ENCODE measurements at regions not wholly inside any gene's neighbourhood (a gene's known extent, or its start where the extent isn't known, plus 50 kb on each side); places are given as distances from the start of the nearest gene placed in this dataset.
"Not testable (repeated sequence)": the region's sequence is repeated elsewhere in the genome, so short reads cannot be mapped to it uniquely, and the experiment has no call there.

DNA sequence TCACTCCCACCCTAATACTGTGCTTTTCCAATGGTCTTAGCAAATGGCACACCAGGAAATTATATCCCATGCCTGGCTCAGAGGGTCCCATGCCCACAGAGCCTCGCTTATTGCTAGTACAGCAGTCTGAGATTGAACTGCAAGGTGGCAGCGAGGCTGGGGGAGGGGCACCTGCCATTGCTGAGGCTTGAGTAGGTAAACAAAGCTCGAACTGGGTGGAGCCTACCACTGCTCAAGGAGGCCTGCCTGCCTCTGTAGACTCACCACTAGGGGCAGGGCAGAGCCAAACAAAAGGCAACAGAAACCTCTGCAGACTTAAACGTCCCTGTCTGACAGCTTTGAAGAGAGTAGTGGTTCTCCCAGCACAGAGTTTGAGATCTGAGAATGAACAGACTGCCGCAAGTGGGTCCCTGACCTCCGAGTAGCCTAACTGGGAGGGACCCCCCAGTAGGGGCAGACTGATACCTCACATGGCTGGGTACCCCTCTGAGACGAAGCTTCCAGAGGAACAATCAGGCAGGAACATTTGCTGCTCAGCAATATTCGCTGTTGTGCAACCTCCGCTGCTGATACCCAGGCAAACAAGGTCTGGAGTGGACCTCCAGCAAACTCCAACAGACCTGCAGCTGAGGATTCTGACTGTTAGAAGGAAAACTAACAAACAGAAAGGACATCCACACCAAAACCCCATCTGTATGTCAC, 150.7 kb upstream of the FOXA2 start:
- DNase-seq (ENCODE audit: low read depth in 2 of 2), result not testable (repeated sequence)

DNA sequence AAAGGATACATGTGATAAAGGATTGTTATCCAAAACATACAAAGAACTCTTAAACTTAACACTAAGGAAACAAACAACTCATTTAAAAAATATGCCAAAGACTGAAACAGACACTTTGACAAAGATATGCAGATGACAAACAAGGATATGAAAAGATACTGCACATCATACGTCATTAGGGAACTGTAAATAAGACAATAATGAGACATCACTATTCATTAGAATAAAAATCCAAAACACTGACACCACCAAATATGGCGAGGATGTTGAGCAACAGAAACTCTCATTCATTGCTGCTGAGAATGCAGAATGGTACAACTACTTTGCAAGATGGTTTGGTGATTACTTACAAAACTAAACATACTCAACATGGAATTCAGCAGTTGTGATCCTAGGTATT, 156.5 kb upstream of the FOXA2 start:
- DNase-seq (ENCODE audit: low read depth in 2 of 2), result no peak

DNA sequence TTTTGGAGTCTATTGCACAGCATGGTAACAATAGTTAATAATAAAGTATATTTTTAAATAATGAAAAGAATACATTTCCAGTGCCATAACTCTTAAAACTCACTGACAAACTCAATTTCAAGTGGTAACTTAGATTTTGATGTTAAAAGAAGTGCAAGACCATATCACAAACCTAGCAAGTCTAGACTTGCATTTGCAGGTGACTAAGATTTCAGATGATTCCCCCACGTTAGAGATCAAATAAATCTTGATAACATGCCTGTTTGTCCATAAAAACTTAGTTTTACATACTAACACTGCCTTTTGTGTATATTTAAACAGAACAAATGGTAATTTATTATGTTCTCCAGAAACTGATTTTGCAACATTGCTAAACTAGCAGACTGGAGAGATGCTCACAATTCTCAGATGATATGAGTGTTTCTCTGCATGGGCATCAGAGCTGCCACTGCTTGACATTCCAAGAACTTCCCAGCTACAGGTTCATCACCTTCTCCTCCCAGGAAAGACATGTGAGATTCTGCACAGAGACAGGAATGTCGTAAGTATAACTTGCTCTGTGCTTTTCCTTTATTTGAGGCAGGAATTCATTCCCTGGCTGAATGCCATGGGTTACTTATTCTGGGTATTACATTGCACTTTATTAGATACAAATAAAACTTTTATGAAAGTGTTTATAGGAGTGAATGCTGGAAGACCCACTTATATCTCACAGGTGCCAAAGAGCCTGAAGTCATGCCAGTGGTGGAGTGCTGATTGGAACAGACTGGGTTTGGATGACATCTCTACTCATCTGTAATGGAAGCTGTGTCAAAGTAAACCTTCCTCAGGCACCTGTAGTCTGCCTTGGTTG, 160.2 kb upstream of the FOXA2 start:
- DNase-seq (ENCODE audit: low read depth in 2 of 2), result no peak

DNA sequence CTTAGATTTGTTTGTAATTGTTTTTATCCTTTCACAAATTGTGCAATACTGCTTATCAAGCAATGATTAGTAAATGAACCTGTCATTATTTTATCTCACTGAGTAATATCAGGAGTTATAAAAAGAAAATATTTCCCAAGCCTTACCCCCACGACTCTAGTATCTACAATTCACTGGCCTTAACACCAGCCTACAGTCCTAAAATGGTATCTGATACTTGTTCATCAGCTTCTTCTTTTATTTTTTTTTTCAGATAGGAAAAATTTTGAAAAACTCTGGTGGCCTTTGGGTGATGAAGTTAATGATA, 160.8 kb upstream of the FOXA2 start:
- no peak for DNase-seq (ENCODE audit: low read depth in 2 of 2)

DNA sequence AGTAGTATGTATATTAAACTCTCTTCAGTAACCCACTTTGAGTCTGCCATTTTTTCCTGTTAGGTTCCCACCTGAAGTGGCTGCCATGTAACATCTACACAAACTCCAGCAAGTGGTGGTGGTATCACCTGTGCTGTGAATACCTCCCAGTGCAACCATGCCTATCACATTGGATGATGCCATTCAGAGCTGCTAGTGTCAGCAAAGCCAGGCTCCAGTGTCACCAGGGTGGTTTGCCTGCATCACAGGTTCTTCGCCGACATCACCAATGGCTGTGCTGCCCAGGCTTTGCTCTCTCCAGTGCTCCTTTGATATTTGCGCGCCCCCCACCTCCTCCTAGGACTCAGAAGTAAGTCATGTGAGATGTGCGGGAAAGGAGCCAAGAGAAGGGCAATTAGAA, 162.6 kb upstream of the FOXA2 start:
- DNase-seq (ENCODE audit: low read depth in 2 of 2), result no peak

DNA sequence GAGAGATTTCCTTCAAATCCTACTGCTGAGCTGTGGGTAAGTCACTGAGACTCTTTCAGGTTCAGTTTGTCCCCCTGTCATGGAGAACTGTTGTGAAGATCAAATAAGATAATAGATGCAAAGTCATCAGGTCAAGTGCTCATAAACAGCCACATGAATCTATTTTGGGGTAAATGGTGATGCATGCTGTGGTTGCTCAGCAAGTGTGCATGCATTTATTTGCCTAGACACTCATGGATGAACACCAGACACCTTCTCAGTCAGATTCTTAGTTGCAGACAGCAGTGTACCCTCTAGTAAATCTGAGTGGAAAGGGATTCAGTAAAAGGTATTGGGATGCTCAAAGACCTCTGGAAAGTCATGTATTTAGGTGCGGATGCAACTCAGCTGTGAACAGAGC, 168.0 kb upstream of the FOXA2 start:
- no peak for DNase-seq (ENCODE audit: low read depth in 2 of 2)

DNA sequence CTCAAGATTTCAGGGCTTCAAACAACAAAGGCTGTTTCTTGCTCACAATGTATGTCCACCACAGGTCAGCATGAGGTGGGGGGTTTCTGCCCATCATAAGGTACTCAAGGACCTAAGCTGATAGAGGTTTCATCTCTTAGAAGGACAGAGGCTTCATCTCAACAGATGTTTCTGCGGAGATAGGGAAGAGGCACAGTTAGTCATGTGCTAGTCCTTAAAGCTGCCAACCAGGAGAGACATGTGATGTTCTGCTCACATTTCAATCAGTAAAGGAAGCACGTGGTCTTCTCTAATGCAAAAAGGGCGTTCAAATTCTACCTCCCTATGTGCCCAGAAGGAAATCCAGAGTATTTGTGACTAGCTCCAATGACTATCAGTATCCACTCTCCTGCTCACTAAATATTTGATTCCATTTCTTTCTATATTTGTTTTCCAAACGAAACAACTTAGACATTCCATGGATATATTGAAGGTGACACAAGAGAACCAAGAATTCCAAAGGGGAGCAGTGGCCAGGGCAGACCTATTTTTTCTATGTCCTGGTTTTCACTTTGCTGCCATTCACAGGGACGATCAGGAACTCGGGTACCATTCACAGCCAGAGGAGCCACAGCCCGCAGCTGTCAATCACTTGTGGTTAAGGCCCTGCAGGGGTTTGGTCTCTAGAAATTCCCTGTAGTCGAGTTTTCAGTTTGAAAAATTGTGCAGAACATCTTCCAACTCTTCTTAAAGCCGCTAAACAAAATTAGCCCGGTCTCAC, 173.2 kb upstream of the FOXA2 start:
- no peak for DNase-seq (ENCODE audit: low read depth in 2 of 2)

DNA sequence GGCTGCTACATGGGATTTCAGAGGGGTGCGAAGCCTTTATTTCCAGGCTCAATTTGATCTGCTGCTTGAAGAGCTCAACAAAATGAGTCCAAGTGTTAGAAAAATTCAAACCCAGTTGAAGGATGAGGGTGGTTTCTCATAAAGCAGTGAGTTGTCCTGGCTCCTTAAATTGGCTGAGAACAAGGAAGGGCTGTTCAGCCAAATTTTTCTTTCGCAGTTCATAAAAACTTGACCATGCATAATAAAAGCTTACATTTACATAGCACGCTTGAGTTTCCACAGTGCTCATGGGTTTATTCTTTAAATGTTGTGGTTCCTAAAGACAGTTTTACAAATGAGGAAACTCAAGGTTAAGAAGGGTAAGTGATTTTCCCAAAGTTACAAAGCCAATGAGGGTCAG, 174.4 kb upstream of the FOXA2 start:
- DNase-seq (ENCODE audit: low read depth in 2 of 2), result no peak

DNA sequence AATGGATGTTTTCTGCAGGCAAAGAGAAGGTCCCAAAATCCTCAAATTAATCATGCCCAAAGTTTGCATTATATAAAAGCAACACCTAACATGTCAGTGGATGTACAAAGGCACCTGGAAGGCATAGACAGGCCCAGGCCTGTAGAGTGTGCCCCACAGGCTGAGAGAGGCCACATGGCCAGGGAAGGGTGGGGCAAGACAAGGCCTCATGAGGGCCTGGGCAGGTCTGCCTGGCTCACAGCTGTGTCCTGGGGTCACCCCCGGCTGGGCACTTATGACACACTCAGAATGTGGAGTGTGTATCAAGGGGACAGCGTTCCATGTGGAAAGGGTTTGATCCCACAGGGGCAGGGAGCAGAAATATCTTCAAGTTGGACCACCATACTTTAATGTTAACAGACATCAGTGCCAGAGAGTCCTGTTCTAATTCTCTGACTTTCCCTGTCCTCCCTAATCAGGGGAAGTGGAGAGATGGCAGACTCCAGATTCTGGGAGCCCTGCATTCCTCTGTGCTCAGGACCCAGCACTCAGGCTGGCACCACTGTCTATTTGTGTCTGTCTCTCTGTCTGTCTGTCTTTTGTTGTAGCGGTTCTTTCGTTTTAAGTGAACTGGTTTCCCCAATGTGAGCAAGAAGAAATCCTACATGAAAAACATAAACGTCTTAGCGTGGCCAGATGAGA, 178.3 kb upstream of the FOXA2 start:
- no peak for DNase-seq (ENCODE audit: low read depth in 2 of 2)

DNA sequence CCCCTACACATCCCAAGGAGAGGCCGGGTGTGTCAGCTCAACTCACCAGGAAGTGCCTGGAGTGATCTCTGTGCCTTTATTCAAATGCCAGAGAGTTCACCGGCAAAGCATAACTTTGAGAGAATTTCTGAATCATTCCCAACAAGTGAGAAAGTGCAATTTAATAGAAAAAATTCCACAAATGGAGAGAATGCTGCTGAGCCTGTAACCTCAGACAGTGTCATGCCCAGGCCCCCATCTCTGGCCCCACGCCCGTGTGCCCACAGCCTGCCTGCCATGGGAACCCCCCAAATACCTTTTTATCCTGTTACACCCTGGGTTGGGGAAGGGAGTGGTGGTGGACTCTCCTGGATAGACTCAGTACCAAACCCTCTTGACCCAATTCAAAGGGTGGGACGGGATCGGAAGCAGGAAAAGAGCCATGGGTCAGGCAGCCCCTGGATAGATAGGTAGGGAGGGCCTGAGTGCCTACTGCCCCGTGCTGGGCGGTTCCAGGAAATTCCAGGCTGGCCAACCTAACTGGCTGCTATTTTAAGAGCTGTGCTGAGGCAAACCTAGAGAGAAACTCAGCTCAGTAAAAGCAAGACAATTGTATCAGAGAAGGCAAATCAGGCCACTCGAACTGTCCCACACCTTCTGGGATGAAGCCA, 179.0 kb upstream of the FOXA2 start:
- no peak for DNase-seq (ENCODE audit: low read depth in 2 of 2)

DNA sequence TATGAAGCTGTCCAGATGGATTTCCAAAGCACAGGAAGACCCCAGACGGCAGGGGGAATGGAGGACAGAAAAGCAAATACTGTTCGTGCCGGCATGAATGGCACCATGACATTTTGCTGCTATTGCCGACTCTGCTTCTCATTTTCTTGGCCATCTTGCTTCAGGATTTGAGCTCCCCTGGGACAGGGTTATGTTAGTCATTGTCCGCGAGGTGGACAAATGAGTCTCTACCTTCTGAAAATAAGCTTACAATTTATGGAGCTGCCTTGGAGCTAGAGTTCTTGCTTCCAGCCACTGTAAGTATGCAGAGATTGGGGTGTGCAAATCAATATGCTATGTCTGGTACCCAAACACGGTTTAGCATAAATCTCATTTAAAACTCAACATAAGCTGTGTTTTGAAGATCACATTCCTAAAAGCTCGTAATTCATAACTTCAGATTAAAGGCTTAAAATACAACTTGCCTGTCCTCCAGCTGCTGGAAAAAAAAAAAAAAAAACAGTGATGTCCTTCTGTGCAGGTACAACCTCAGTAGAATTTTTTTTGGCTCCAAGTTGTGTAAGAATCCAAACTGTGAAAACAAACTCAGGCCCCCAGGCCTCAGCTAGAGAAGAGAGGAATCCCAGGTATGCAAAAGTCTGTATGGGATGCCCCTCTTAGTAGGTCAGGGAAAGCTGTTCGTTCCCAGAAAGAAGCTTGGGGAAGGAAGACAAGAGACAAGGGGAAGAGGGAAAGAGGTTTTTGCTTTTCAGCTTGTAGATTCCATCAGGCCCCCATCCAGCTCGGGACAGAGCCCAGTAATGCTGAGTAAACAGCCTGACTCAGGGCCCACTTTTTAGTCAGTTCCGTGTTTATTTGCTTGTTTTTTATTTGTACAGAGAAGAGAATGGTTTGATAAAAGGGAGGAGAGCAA, 184.2 kb upstream of the FOXA2 start:
- DNase-seq (ENCODE audit: low read depth in 2 of 2), result no peak

DNA sequence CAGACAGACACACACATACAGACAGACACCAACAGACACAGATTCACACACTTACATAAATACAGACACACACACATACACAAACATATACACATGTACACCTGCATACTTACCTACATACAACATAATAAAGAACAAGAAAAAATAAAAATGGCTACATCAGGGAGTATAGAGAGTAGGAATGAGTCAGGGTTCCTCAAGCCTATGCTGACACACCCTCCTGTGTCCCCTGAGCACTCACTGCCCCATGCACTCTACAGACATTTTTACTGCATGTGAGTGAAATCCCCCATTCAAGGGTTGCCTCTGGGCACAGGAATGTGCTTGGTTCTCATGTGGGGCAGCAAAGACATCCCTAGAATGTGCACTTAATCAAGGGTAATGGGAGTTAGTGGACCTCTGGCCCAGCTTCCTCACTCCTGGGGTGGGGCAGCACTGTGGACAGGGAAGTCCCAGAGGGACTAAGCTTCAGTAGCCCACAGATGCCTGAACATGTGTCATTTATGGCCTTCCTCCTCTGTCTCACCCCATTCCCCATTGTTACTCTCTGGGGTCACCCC, 185.9 kb upstream of the FOXA2 start:
- no peak for DNase-seq (ENCODE audit: low read depth in 2 of 2)

DNA sequence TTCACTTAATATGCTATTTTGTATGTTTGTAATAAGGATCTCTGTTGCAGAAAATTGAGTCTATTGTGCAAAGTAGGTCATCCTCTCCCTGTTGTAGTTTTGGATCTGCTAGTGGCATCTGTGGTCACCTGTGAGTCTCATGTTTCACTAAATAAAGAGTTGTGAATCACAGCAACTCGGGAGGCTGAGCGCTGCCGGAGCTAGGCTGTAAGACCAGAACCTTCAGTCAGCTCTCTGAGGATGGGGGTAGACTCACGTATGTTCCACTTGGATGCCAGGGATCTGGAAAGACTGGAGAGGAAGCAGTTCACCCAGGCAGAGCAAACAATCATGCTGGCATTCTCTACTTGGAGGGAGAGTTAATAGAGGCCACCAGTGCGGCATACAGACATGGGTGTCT, 187.3 kb upstream of the FOXA2 start:
- no peak for DNase-seq (ENCODE audit: low read depth in 2 of 2)

DNA sequence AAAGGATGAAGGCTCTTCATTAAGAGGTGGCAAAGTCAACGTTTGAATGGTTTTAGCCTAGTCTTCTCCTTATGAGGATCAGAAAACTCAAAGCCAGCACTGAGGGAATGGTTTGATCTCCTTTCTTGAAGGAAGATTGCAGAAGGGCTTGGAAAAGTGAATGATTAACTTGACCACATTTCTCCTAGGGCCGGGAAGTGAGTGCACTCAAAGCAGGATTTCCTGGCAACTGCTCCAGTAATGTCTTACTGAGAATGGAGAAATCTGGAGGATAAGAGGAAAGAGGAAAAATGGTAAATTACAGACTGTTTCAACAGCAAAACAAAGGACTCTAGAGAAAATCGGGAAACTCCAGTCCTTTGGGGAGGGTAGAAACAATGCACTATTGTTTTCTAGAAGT, 189.0 kb upstream of the FOXA2 start:
- DNase-seq (ENCODE audit: low read depth in 2 of 2), result no peak

DNA sequence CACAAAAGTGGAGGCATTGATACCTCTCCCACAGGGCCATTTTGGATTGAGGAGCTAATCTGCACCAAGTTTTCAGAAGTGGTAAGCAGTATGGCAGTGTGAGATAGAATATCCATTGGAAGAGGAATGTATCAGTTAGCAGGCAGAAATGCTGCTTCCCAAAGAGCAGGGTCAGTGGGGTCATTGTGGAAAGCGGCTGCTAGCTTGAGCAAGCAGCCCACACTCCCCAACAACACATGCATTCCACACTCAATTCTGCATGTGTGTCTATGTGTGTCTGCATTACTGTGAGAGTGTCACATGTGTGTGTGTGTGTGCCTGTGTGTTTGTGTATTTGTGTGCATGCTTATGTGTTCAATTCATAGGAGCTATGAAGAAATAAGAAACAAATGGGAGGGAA, 190.9 kb upstream of the FOXA2 start:
- no peak for DNase-seq (ENCODE audit: low read depth in 2 of 2)

DNA sequence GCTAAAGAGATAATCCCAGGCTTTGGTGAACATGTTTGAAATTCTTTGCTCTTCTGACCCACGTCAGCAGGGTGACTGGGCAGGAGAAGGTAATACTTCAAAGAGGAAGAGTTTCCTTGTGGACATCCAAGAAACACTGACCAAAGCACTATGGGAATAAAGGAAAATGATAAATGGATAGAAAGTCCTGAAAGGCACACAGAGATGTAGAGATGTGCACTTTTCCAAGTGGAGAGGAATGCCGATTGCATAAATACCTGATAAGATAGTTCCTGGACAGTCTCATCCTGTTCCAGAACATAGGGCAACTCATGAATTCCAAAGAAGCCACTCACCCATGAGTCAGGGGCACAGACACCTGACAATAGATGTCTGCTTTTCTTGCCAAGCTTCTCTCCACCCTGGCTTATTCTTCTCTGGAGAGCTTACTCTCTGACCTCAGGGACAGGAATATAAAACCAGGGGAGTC, 191.3 kb upstream of the FOXA2 start:
- DNase-seq (ENCODE audit: low read depth in 2 of 2), result no peak

DNA sequence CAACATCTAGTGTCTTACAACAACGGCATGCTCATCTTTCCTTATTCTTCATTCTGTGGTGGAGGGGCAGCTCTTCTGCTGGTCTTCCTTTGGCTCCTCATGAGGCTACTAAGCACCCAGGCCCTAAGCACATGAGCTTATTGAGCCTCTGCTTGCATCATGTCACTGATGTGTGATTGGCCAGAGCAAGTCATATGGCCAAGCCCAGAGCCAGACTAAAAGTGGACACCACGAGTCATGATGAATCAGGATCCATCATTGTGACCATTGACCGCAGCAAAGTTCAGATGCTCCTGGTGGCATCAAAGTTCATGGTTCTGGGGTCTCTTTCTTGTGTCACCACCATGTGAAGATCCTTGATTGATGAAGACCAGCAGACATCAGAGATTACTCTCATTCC, 192.0 kb upstream of the FOXA2 start:
- DNase-seq (ENCODE audit: low read depth in 2 of 2), result no peak

DNA sequence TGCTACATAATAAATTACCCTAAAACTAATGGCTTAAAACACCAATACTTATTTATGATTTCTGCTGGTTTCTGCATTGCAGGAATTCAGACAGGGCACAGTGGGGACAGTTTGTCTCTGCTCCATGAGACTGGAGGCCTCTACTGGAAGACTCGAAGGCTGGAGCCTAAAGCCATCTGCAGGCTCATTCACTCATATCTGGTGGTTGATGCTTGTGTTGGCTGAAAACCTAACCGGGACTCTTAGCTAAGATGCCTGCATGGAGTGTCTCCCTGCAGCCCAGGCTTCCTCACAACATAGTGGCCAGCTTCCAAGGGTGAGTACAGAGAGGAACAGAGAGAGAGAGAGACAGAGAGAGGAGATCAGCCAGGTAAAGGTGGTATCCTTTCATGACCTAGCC, 195.5 kb upstream of the FOXA2 start:
- no peak for DNase-seq (ENCODE audit: low read depth in 2 of 2)

DNA sequence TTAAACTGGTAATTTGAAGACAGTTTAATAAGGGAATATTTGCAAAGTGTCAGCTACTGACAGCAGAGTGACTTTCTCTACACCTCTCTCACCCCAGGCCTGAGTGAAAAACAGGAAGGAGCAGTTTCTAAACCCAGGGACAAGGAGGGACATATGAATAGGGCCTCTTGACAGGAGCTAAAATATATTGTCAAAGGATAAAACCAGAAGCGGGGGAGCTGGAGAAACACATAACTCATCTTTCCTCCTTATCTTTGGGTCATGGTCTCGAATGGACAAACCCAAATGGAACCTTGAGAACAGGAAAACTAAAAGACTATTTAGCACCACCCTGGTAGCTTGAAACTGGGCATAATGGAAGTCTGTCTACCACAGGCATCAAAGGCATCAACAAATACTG, 197.5 kb upstream of the FOXA2 start:
- DNase-seq (ENCODE audit: low read depth in 2 of 2), result no peak

DNA sequence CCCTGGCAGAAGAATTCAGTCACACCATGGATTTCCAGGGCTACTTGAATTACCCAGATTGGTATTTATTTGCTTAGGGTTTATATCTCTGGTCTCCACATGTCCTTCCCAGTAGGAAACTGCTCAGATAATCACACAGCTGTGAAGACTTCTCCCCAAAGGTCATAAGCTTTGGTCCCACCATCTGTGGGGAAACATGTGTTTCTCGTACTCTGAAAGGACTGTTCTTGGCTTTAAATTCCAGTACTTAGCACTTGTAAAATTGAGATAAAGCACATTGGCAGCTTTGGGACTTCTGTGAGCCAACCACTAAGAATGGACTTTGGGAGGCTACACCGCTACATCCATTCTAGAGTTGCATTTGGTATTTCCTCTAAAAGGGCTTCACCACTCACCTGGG, 205.3 kb upstream of the FOXA2 start:
- no peak for DNase-seq (ENCODE audit: low read depth in 2 of 2)
